NCI-H526 (cell line): ENCODE measurements at regions not wholly inside any gene's neighbourhood (a gene's known extent, or its start where the extent isn't known, plus 50 kb on each side); places are given as distances from the start of the nearest gene placed in this dataset.

Experiments used
- DNase-seq, 2 experiments: peaks; one replicate each; lab custom pipeline; 2025; lab: John Stamatoyannopoulos, UW

- no peak for DNase-seq
Observed at GRCh38 chr21:43274022-43274945, 105.5 kb downstream of the CRYAA start.

GRCh38 chr21:43273708-43274021 is 104.9 kb downstream of the CRYAA start:
- no peak for DNase-seq

- DNase-seq: no peak
Observed at GRCh38 chr21:43273016-43273707, 104.4 kb downstream of the CRYAA start.

GRCh38 chr21:43272591-43272990 is 103.8 kb downstream of the CRYAA start:
- no peak for DNase-seq

GRCh38 chr21:43271452-43272020 is 102.7 kb downstream of the CRYAA start:
- DNase-seq: no peak

GRCh38 chr21:43270800-43271301 is 102.0 kb downstream of the CRYAA start:
- no peak for DNase-seq

GRCh38 chr21:43269957-43270705 is 101.3 kb downstream of the CRYAA start:
- DNase-seq: no peak

GRCh38 chr21:43269440-43269839 is 100.6 kb downstream of the CRYAA start:
- DNase-seq: no peak

GRCh38 chr21:43268804-43269186 is 100.0 kb downstream of the CRYAA start:
- no peak for DNase-seq

- DNase-seq: no peak
Observed at GRCh38 chr21:43268086-43268803, 99.4 kb downstream of the CRYAA start.

- DNase-seq: no peak
Observed at GRCh38 chr21:43267391-43268085, 98.7 kb downstream of the CRYAA start.

GRCh38 chr21:43266534-43266933 is 97.7 kb downstream of the CRYAA start:
- DNase-seq: no peak

- DNase-seq: no peak
Observed at GRCh38 chr21:43262427-43262826, 93.6 kb downstream of the CRYAA start.
